Kidney (tissue), 13 donors: ENCODE measurements at regions not wholly inside any gene's neighbourhood (a gene's known extent, or its start where the extent isn't known, plus 50 kb on each side); places are given as distances from the start of the nearest gene placed in this dataset.

Experiments
- DNase-seq, 5 donors: peaks; one replicate each; pipeline ENCODE4 v3.0.0-alpha.2; 2013 to 2020
- FAIRE-seq: peaks from 2 replicates; lab custom pipeline; 2012; peaks lifted over from hg19 to GRCh38; lab: Jason Lieb, UNC
- H3K27ac ChIP-seq, 2 donors: one replicate each; pipeline ENCODE4 v1.7.0; 2013; ENCODE audit warnings: low read depth in 2 of 2, low read length in 2 of 2, inconsistent platforms in 1 of 2
- H3K27me3 ChIP-seq: one replicate; pipeline ENCODE4 v1.7.1; 2013; ENCODE audit warnings: low read length, inconsistent platforms; ENCODE audit not compliant: control insufficient read depth, insufficient read depth
- H3K36me3 ChIP-seq, 3 donors: one replicate each; pipeline versions ENCODE4 v1.7.0 to v1.7.1; 2013; ENCODE audit warnings: low read length in 3 of 3, control low read depth in 1 of 3, inconsistent platforms in 1 of 3; ENCODE audit not compliant: insufficient read depth in 3 of 3, control insufficient read depth in 2 of 3
- H3K4me1 ChIP-seq, 3 donors: one replicate each; pipeline versions ENCODE4 v1.7.0 to v1.7.1; 2013; ENCODE audit warnings: low read length in 3 of 3, inconsistent platforms in 1 of 3, low read depth in 1 of 3; ENCODE audit not compliant: control insufficient read depth in 2 of 3, insufficient read depth in 2 of 3
- H3K4me3 ChIP-seq, 3 donors: one replicate each; pipeline versions ENCODE4 v1.7.0 to v1.8.1; 2013; ENCODE audit warnings: low read length in 3 of 3, control low read depth in 1 of 3, inconsistent platforms in 1 of 3
- H3K9ac ChIP-seq, 3 donors: one replicate each; pipeline versions ENCODE4 v1.7.0 to v1.7.1; 2013; ENCODE audit warnings: low read length in 3 of 3, control low read depth in 1 of 3, inconsistent platforms in 1 of 3
- H3K9me3 ChIP-seq, 3 donors: one replicate each; pipeline versions ENCODE4 v1.7.0 to v1.7.1; 2013; ENCODE audit warnings: low read length in 3 of 3, control low read depth in 1 of 3, inconsistent platforms in 1 of 3; ENCODE audit not compliant: control insufficient read depth in 2 of 3, insufficient read depth in 1 of 3
- intact Hi-C: fragments of 100-400 bp; cut with DNase I; formaldehyde crosslinking; loops from one replicate; pipeline ENCODE4 v1.11.1; 2022
- TF ChIP-seq, protein P1 (sequence below): IDR thresholded peaks from 3 replicates; pipeline ENCODE4 v1.5.1; 2012; ENCODE audit warnings: mild to moderate bottlenecking, moderate library complexity, borderline replicate concordance; ENCODE audit not compliant: insufficient read depth; ENCODE audit errors: extremely low read depth
- donor health status: control.
- donor health status: control.
- donor health status: control.
- donor health status: control.
- donor health status: control.
- donor health status: DM: yes; HTN: yes; CAD: no.
- donor health status: Normal renal cell carcinoma (clear cell type).

DNA sequence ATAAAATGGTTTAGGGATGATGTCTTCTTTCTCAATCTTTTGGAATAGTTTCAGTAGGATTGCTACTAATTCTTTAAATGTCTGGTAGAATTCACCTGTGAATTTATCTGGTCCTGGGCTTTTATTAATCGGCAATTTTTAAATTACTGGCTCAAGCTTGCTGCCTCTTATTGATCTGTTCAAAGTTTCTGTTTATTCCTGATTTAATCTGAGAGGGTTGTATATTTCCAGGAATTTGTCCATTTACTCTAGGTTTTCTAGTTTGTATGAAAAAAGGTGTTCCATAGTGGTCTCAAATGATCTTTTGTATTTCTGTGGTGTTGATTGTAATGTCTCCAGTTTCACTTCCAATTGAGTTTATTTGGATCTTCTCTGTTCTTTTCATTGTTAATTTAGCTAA lies 617.8 kb downstream of the LTN1 start:
- Histone ChIP-seq H3K36me3 (no peaks in the 10 kb centered on the region), H3K27ac (no peak overlapping the region), H3K27me3 (no peaks in the 10 kb centered on the region), H3K9me3 (peaks cover 0 to 6% (median 0%) of the 10 kb centered on the region in 3 donors), H3K9ac (no peak overlapping the region), H3K4me3 (no peak overlapping the region), H3K4me1 (peaks cover 0 to 11% (median 3%) of the 10 kb centered on the region in 3 donors)
- no peak for DNase-seq
- TF ChIP-seq, protein P1, sequence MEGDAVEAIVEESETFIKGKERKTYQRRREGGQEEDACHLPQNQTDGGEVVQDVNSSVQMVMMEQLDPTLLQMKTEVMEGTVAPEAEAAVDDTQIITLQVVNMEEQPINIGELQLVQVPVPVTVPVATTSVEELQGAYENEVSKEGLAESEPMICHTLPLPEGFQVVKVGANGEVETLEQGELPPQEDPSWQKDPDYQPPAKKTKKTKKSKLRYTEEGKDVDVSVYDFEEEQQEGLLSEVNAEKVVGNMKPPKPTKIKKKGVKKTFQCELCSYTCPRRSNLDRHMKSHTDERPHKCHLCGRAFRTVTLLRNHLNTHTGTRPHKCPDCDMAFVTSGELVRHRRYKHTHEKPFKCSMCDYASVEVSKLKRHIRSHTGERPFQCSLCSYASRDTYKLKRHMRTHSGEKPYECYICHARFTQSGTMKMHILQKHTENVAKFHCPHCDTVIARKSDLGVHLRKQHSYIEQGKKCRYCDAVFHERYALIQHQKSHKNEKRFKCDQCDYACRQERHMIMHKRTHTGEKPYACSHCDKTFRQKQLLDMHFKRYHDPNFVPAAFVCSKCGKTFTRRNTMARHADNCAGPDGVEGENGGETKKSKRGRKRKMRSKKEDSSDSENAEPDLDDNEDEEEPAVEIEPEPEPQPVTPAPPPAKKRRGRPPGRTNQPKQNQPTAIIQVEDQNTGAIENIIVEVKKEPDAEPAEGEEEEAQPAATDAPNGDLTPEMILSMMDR: no peak
- intact Hi-C loops: no loop called here
- no peak for FAIRE-seq

- intact Hi-C loops: no loop called here
- H3K4me1 ChIP-seq: peaks cover 0 to 11% (median 3%) of the 10 kb centered on the region in 3 donors
- H3K36me3 ChIP-seq: no peaks in the 10 kb centered on the region
- peaks cover 0 to 6% (median 0%) of the 10 kb centered on the region in 3 donors for H3K9me3 ChIP-seq
- no peak for FAIRE-seq
- H3K27ac ChIP-seq: no peak overlapping the region
- no peaks in the 10 kb centered on the region for H3K27me3 ChIP-seq
- no peak for DNase-seq
- TF ChIP-seq, protein P1: no peak
- H3K4me3 ChIP-seq: no peak overlapping the region
- no peak overlapping the region for H3K9ac ChIP-seq
Measured at GRCh38 chr21:28371713-28372112, 621.0 kb downstream of the LTN1 start.

DNA sequence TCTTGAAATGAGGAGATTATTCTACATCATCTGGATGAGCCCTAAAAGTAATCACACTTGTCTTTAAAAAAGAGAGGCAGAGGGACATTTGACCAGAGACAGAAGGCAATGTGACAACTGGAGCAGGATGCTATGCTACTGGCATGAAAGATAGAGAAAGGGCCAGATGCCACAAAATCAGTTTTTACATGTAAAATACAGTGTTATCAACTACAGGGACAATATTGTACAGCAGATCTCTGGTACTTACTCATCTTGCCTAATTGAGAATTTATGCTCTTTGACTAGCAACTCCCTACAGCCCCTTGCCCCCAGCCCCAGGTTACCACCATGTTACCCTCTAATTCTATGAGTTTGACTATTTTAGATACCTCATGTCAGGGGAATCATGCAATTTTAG lies 633.4 kb downstream of the LTN1 start:
- no peak for DNase-seq
- no peaks in the 10 kb centered on the region for H3K9me3 ChIP-seq
- intact Hi-C loops: no loop called here
- H3K4me3 ChIP-seq: no peak overlapping the region
- H3K9ac ChIP-seq: no peak overlapping the region
- H3K4me1 ChIP-seq: no peaks in the 10 kb centered on the region
- H3K27me3 ChIP-seq: no peaks in the 10 kb centered on the region
- no peak overlapping the region for H3K27ac ChIP-seq
- FAIRE-seq: no peak
- TF ChIP-seq, protein P1: no peak
- H3K36me3 ChIP-seq: no peaks in the 10 kb centered on the region

GRCh38 chr21:28358702-28359101 lies 634.0 kb downstream of the LTN1 start:
- Histone ChIP-seq H3K4me1 (no peaks in the 10 kb centered on the region), H3K4me3 (no peak overlapping the region), H3K9me3 (no peaks in the 10 kb centered on the region), H3K9ac (no peak overlapping the region), H3K36me3 (no peaks in the 10 kb centered on the region), H3K27me3 (no peaks in the 10 kb centered on the region), H3K27ac (no peak overlapping the region)
- DNase-seq: no peak
- TF ChIP-seq, protein P1: no peak
- intact Hi-C loops: no loop called here
- FAIRE-seq: no peak
